M059J (cell line): ENCODE measurements at regions not wholly inside any gene's neighbourhood (a gene's known extent, or its start where the extent isn't known, plus 50 kb on each side); places are given as distances from the start of the nearest gene placed in this dataset.

Source experiments
- DNase-seq: peaks from one replicate; pipeline ENCODE4 v3.0.0-alpha.2; 2012; ENCODE audit warnings: low read depth

DNA sequence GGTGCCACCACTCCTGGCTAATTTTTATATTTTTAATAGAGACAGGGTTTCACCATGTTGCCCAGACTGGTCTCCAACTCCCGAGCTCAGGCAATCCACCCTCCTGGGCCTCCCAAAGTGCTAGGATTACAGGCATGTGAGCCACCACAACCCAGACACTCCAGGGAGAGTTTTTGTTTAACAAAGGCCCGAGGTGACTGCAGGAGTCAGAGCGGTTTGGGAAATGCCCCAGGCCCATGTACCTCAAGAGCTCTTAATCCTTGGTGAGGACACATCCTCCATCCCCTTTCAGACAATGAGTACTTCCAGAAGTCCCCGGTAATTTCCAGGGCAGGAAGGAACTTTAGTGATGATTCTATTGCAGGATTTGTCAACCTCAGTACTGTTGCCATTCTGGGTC lies 176.0 kb downstream of the ESRRB start:
- DNase-seq: no peak

DNA sequence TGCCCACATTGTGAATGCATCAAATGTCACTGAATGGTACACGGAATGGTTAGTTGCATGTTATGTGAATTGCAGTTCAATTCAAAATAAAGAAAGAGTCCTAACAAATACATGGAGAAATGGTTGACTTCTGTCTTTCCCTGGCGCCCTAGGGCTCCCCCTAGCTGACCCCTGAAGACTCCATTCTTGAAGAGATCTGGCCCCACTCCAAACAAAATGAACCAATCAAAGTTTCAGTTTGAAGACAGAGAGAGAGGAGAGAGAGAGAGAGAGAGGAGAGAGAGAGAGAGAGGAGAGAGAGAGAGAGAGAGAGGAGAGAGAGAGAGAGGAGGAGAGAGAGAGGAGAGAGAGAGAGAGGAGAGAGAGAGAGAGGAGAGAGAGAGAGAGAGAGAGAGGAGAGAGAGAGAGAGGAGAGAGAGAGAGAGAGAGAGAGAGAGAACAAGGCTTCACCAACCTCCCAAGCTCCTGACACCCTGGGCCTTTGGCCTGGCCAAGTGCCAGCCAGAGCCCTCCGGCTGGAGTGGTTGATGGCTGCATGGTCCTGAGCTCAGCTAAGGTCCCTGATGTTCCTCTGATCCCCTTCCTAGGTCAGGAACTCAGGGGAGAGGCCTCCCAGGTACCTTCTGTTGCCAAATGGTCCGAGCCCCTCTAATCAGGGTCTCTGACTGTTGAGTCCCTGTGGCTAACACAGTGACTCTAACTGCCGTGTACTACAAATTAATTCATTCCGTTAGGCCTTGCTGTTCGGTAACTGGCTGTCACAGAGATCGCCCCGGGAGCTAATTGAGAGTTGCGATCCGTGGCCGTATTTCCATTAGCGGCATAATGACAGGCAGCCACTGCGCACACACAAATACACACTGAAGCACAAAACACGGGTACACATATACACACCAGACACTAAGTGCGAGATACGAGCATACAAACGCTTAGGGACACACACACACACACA lies 188.8 kb downstream of the ESRRB start:
- peak; percentile 15 for DNase-seq

DNA sequence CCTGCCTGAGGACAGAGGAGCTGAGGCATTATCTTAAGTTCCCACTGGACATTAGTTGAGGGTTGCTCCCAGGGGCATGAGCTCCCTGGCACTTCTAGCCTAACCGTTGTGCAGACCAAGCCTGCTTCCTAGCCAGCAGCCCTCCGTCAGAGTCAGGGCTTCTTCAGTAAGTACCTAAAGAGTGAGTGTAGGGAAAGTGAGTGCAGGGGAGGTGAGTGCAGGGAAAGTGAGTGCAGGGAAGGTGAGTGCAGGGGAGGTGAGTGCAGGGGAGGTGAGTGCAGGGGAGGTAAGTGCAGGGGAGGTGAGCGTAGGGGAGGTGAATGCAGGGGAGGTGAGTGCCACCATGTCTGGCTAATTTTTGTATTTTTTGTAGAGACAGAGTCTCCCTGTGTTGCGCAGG lies 190.5 kb downstream of the ESRRB start:
- DNase-seq: no peak

DNA sequence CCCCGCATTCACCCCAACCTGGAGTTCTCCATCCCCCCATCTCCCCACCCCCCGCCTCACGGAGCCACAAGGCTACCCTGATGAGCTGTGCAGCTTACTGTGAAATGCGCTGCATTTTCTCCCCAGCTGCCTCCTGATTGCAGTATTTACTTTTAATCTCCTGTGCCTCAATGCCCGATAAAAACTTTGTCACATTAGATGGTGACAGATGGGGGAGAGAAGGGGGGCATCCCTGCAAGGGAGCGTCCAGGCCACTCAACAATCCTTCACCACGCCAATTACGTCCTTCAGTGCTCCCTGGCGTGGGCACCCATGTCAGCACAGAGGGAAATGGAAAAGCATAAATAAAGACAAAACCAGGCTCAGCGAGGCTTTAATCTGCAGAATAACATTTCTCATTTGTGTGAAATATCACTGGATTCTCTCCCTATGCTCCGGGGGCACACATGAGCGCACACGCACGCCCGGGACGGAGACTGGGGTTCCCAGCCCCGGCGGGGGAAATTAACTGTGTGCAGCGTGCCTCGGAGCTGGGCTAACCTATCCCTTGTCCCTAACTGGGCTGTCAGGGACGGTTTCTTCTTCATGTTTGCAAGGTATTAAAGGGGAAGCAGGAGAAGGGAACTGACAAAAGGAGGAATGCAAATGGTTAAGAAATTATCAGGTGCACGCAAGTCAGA lies 186.7 kb upstream of the VASH1 start:
- DNase-seq: no peak

DNA sequence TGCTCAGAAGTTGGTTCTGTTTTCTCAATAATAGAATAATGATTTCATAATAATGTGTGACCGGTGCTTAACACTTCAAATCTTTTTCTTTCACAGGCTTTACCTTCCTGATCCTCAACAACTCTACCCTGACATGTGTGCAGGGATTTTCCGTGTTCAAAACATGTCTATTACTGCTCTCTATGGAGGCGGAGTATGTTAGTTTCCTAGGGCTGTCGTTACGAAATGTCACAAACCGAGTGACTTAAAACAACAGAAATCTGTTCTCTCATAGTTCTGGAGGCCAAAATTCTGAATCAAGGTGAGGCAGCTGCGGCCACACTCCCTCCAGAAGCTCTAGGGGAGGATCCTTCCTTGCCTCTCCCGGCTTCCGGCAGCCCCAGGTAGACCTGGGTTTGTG lies 186.2 kb upstream of the VASH1 start:
- no peak for DNase-seq

DNA sequence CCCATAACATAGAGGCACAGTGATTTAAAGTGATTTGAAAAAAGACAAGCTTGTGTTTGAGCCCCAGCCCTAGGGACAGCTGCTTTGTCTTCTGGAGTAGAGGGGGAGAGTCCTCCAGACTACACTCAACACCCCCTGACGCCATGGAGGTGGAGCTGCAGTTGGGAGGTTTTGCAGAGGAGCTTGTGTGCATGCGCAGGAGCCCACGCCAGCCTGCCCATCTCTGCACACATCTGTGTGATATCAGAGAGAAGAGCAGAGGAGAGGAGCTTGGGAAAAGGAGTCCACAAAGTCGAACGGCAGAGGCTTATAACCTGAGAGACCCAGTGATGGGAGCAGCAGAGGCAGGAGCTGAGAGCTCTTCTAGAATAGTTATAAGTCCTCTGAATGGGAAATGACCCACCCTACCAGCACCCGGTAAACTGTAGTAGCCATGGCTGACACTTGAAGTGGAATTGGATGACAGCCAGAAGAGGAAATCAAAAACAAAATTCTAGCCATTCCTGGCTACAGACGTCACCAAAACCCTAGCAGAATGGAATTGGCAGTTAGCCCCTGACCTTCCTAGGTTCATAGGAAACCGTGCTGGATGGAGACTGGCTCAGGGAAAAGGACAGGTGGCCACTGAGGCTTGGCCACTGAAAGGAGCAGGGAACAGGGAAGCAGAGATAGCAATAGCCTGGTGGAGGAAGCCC lies 185.1 kb upstream of the VASH1 start:
- peak; percentile 43 for DNase-seq

DNA sequence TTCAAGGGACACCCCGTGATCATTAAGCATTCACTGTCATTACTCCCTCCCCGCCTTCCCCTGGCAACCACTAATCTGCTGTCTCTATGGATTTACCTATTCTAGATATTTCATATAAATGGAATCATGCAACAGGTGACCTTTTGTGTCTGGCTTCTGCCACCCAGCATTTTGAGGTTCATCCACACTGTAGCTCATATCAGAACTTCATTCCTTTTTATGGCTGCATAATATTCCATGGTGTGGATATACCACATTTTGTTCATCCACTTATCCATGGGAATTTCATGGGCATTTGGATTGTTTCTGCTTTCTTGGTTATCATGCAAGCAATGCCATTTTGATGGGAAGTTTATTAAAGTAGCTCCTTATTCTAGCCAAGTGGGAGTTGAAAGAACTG lies 184.2 kb upstream of the VASH1 start:
- DNase-seq: no peak

DNA sequence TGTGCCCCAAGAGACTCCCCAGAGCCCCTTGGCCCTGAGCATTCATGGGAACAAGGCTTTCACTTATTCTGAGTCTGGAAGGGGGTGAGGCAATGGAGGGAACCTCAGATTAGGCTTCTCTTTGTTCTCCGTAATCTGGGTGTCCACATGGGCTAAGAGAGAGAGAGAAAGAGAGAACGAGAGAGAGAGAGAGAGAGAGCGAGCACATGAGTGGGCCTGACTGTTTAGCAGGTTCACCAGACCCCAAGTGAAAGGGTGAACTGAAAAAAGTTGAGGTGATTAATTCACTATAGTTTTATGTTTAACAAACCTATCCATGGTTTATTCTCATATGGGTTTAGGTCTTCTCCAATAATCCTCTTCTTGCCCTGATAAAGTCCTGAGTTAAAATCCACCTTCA lies 183.4 kb upstream of the VASH1 start:
- DNase-seq: no peak

DNA sequence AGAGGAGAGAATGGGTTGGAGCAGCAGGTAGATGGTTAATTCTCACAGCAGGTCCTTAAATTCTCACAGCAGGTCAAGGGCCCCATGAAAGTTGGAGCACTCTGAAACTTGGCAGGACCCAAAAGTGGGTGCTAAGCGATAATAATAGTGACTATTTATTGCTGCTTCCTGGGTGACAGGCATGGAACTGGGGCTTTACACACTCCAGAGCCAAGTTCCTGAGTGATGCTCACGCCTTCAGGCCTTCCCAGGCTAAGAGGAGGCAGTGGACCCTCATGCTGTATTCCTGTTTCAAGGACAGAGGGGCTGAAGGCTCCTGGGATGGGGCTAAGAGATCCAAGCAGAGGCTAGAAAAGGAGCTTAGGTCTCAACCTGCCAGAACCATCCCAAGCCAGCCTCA lies 180.9 kb upstream of the VASH1 start:
- DNase-seq: no peak

DNA sequence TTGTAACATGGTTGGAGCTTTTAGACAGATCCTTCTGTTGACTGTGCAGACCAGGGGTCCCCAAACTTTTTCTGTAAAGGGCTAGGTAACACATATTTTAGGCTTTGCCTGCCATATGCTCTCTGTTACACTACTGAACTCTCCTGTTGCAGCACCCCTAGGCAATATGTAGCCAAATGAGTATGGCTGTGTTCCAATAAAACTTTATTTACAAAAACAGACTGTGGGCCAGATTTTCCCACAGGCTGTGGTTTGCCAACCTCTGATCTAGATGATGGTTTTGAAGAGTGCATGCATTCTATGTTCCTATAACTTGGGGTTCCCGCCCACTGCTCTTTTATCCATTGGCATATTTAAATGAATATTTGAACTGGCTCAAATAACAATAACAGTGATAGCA lies 180.3 kb upstream of the VASH1 start:
- DNase-seq: no peak

DNA sequence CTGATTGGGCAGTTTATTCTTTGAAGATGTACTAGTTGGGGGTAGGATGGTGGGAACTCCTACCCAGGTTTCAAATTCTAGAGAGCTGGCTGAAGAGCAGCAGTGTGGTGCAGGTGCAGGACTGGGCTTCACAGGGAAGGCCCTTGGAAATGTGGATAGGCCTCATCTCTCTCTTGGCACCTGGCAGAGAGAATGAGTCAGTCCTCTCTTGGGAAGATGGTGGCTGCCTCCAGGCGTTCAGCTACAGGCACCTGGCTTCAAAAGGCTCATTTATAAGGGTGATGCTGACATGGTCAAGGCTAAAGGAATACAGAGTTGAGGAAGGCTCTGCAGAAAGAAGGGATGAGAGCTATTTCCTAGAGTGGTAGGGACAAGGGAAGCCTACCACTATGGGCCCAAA lies 179.7 kb upstream of the VASH1 start:
- DNase-seq: peak; percentile 10

DNA sequence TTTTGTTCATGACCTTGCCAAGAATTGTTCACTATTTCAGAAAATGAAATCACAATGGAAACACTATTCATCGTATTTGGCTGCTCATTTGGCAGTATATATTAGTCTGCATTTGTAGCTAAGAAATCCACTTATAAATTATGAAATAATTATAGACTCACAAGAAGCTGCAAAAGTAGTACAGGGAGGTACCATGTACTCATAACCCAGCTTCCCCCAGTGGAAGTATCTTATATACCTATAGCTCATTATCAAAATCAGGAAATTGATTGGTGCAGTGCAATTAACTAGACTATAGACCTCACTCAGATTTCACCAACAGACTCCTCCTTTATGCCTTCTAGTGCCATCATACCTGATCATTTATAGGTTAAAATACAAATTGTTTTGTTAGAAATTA lies 178.8 kb upstream of the VASH1 start:
- DNase-seq: no peak

DNA sequence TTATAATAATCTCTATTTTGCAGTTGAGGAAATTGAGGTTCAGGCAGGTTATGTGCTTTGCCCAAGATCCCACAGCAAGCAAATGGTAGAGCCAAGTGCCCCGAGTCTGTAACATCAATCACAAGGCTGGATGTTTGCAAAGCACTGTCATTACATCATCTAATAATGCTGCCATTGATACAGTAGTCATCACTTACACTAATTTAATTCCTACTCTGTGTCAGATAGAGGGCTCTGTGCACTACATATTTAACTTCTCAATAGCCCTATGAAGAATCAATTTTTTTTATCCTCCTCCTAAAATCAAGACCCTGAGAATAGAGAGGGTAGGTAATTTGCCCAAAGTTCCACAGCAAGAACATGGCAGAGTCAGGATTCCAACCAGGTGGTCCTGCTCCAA lies 178.1 kb upstream of the VASH1 start:
- no peak for DNase-seq

DNA sequence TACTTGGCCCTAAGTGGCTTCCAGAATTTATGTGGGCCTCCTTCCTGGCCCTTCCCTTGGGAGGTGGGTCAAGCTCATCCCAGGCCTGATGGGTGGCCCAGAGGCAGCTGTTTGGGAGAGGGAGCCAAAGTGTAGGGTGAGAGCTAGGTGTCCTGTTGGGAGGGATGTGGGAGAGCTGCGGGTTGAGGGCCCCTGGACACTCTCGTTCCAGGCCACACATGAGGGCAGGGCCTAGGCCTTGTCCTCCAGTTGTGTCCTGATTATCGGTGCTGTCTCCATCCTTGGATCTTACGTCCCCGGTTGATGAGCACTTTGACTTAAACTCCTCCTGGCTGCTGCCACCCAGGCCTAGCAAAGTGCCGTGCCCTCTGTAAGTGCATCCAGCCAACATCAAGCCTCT lies 177.5 kb upstream of the VASH1 start:
- no peak for DNase-seq

DNA sequence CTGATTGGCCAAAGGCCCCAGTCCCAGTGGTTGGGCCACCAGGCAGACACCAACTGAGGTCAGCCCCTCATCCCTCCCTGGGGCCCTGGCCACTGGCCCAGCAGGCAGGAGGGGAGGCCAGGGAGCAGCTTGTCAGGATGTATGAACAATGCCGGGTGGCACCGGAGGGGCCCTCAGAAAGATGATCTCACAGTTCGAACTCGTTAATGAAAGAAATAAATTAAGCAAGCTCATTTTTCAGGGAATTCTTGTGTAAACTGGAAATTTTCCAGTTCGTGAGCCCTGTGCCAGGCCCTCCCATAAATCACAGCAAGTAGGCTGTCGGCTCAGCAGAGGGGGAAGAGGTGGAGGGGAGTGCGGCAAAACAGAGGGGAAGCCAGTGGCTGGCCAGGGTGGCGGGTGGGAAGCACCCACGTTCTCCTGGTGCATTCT lies 177.0 kb upstream of the VASH1 start:
- peak; percentile 47 for DNase-seq

DNA sequence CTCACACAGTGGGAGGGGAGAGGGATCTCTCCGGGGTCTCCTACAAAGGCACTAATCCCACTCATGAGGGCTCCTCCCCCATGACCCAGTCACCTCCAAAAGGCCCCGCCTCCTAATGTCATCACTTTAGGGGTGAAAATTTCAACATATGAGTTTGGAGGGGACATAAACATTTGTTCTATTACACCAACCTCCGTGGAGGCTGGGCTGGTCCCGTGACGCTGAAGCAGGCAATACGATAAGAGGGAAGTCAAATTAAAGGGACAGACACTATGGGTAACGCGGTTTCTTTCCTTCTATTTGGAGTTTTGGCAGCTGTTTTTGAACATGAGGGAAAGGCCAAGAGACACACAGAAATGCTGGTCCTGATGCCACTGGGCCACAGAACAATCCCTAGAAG lies 175.7 kb upstream of the VASH1 start:
- DNase-seq: no peak

DNA sequence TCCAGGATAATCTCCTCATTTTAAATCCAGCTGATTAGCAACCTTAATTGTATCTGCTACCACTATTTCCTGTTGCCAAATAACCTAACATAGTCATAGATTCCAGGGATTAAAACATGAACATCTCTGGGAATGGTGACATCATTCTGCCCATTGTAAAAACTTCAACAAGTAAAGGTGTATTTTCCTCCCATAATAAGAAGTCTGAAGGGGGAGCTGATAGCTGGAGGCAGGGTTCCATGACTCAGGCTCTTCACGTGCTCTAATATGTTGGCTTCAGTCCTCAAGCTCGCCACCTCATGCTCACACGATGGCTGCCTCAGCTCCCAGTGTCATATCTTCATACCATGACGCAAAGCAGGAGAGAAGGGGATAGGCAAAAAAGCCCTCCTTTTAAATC lies 172.0 kb upstream of the VASH1 start:
- DNase-seq: peak; percentile 65

DNA sequence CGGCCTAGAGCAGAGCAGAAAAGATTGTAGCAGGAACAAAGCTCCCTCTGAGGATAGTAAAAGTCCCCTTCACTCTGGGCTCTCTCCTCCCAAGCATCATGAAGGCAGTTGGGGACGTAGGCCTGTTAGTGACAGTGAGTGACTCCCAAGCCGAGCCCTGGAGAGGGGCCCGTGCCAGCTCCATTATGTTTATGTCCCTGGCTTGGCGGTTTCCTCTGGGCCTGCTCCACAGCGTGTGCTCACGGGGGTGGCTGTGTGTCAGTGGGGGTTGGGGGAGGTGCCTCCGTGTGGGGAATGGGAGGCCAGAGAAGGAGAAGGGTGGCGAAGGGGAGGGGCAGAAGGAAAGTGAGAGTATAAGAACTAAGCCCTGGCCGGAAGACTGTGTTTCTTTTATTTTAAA lies 170.0 kb upstream of the VASH1 start:
- peak; percentile 11 for DNase-seq

DNA sequence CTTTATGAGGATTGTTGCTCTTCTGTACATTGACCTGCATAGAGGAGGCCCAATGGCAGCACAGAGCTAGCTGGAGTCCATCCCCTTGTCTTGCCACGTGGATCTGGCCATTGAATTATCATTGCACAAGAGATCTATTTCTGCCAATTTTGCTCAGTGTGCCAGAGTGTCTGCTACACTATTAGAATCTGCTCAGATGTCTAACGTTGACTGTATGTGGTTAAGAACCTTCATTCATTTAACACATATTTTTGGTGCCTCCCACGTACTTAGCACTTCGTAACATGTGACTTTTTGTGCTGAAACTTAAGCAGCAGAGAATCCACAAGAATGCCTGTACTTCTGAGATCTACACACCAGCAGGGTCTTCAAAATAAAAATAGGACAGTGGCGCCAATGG lies 166.0 kb upstream of the VASH1 start:
- no peak for DNase-seq

DNA sequence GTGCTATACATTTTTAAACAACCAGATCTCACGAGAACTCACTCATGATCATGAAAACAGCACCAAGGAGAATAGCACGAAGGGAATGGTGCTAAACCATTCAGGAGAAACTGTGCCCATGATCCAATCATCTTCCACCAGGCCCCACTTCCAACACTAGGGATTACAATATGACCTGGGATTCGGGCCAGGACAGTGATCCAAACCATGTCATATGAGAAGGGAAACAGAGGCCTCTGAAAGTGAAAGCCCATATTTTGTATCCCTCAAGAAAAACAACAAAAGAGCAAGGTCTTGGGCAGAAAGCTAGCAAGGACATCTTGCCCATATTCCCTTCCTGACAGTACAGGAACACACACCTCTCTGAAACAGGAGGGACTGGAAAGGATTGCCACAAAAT lies 163.9 kb upstream of the VASH1 start:
- DNase-seq: no peak

DNA sequence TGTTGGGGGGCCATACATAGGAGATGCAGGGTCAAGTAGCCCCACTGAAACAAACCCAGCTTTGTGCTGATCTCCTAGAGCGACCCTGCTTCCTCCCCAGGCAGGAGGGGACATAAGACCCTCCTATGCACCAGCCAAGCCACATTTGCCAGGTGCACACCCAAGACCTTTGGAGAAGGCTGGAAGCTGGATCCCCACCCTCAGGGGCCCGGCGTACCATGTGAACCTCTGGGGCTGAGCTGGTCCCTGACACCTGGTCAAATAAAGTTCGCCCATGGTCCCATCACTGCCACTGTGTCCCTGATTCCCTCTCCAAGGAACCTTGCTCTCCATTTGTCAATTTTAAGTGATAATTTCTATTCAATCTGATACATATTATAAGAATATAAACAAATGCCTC lies 162.1 kb upstream of the VASH1 start:
- no peak for DNase-seq

DNA sequence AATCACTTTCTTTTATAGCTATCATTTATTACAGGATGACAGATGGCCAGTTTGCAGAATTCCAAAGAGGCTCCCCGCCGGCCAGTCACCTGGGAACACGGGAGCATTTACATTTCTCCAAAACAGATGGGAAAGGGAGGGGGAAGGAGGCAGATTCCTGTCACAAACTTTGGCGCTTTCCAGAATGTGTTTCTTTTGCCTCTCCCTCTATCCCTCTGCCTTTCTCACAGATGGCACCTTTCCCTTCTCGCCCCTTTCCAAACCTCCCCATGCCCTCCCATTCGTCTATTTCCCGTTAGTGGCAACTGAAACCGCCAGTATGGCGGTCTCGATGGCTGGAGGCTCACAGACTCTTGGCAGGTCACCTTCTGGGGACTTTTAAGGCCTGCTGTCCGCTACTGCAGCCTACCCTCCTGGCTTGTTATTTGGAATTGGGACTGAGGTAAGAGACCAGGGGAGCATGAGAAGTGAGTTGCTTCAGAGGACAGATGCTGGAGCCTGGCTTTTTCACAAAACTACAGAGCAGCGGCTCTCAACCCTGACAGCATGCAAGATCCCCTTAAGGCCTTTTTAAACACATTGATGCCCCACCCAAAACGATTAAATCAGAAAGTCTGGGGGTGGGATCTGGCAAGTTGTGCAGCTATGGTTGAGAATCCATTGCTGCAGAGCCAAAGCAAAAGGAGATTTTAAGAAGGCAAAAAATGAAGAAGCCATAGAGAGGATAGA lies 161.5 kb upstream of the VASH1 start:
- DNase-seq: no peak
